ENCODE measurements at regions not wholly inside any gene's neighbourhood (a gene's known extent, or its start where the extent isn't known, plus 50 kb on each side); places are given as distances from the start of the nearest gene placed in this dataset.

GRCh38 chr5:42235241-42235640 is 188.0 kb upstream of the GHR start:
- TF ChIP-seq CTCF (IDR thresholded peaks at IDR 0.05) (no peak), POLR2A (IDR thresholded peaks at IDR 0.05) (no peak)
